NT2/D1 (cell line): ENCODE measurements at regions not wholly inside any gene's neighbourhood (a gene's known extent, or its start where the extent isn't known, plus 50 kb on each side); places are given as distances from the start of the nearest gene placed in this dataset.

ENCODE experiments used
- DNase-seq: peaks from one replicate; pipeline ENCODE4 v3.0.0-alpha.2; 2011; ENCODE audit warnings: low read depth, low spot score
- H3K27me3 ChIP-seq: 2 replicates; pipeline ENCODE4 v1.6.0; 2011; ENCODE audit warnings: mild to moderate bottlenecking; ENCODE audit not compliant: insufficient read length, insufficient read depth
- H3K36me3 ChIP-seq: 2 replicates; pipeline ENCODE4 v1.6.1; 2011; ENCODE audit warnings: mild to moderate bottlenecking, low read length, mixed read lengths; ENCODE audit not compliant: insufficient read depth, insufficient read length
- H3K4me1 ChIP-seq: 2 replicates; pipeline ENCODE4 v1.5.1; 2011; ENCODE audit not compliant: insufficient read depth, insufficient read length
- H3K4me3 ChIP-seq: 2 replicates; pipeline ENCODE4 v1.5.1; 2011; ENCODE audit warnings: low read depth; ENCODE audit not compliant: insufficient read length
- H3K9ac ChIP-seq: 2 replicates; pipeline ENCODE4 v1.6.0; 2011; ENCODE audit warnings: low read depth; ENCODE audit not compliant: insufficient read length
- H3K9me3 ChIP-seq: 2 replicates; pipeline ENCODE4 v1.5.1; 2011; ENCODE audit warnings: mild to moderate bottlenecking, low read length; ENCODE audit not compliant: insufficient read depth
- SUZ12 ChIP-seq: IDR thresholded peaks from 2 replicates; pipeline ENCODE4 v1.6.1; 2011; ENCODE audit not compliant: insufficient read length, insufficient read depth; ENCODE audit errors: extremely low read depth
- YY1 ChIP-seq: IDR thresholded peaks from 2 replicates; pipeline ENCODE4 v1.6.1; 2011; ENCODE audit not compliant: insufficient read length, insufficient read depth
- ZNF274 ChIP-seq: IDR thresholded peaks from 2 replicates; pipeline ENCODE4 v1.6.1; 2011; ENCODE audit warnings: mild to moderate bottlenecking, low read depth, low read length

- Histone ChIP-seq H3K9ac (no peak overlapping the region), H3K36me3 (no peaks in the 10 kb centered on the region), H3K4me3 (no peak overlapping the region), H3K4me1 (no peaks in the 10 kb centered on the region), H3K27me3 (no peaks in the 10 kb centered on the region), H3K9me3 (no peaks in the 10 kb centered on the region)
- DNase-seq: no peak
- no peak for TF ChIP-seq ZNF274
- TF ChIP-seq YY1: no peak
- no peak for TF ChIP-seq SUZ12
Measured at GRCh38 chr13:99873832-99874430, 97.6 kb downstream of the ZIC5 start.

GRCh38 chr13:99873141-99873540 lies 98.4 kb downstream of the ZIC5 start:
- no peak overlapping the region for H3K9ac ChIP-seq
- DNase-seq: no peak
- H3K4me3 ChIP-seq: no peak overlapping the region
- TF ChIP-seq YY1 (no peak), ZNF274 (no peak), SUZ12 (no peak)
- no peaks in the 10 kb centered on the region for H3K27me3 ChIP-seq
- H3K9me3 ChIP-seq: no peaks in the 10 kb centered on the region
- no peaks in the 10 kb centered on the region for H3K36me3 ChIP-seq
- no peaks in the 10 kb centered on the region for H3K4me1 ChIP-seq

GRCh38 chr13:99871249-99871898 lies 100.2 kb downstream of the ZIC5 start:
- Histone ChIP-seq H3K4me1 (no peaks in the 10 kb centered on the region), H3K9ac (no peak overlapping the region), H3K9me3 (no peaks in the 10 kb centered on the region), H3K27me3 (no peaks in the 10 kb centered on the region), H3K36me3 (no peaks in the 10 kb centered on the region), H3K4me3 (no peak overlapping the region)
- DNase-seq: no peak
- no peak for TF ChIP-seq YY1
- no peak for TF ChIP-seq ZNF274
- no peak for TF ChIP-seq SUZ12

GRCh38 chr13:99870541-99870940 lies 101.0 kb downstream of the ZIC5 start:
- Histone ChIP-seq H3K4me3 (no peak overlapping the region), H3K4me1 (no peaks in the 10 kb centered on the region), H3K27me3 (no peaks in the 10 kb centered on the region), H3K9me3 (no peaks in the 10 kb centered on the region), H3K9ac (no peak overlapping the region), H3K36me3 (no peaks in the 10 kb centered on the region)
- TF ChIP-seq SUZ12 (no peak), YY1 (no peak), ZNF274 (no peak)
- no peak for DNase-seq

GRCh38 chr13:99869830-99870229 lies 101.7 kb downstream of the ZIC5 start:
- Histone ChIP-seq H3K9ac (no peak overlapping the region), H3K27me3 (no peaks in the 10 kb centered on the region), H3K4me3 (no peak overlapping the region), H3K4me1 (no peaks in the 10 kb centered on the region), H3K9me3 (no peaks in the 10 kb centered on the region), H3K36me3 (no peaks in the 10 kb centered on the region)
- TF ChIP-seq YY1 (no peak), SUZ12 (no peak), ZNF274 (no peak)
- no peak for DNase-seq

- Histone ChIP-seq H3K9ac (no peak overlapping the region), H3K36me3 (no peaks in the 10 kb centered on the region), H3K4me3 (no peak overlapping the region), H3K4me1 (no peaks in the 10 kb centered on the region), H3K9me3 (no peaks in the 10 kb centered on the region), H3K27me3 (no peaks in the 10 kb centered on the region)
- TF ChIP-seq ZNF274 (no peak), SUZ12 (no peak), YY1 (no peak)
- DNase-seq: no peak
Measured at GRCh38 chr13:99868767-99869166, 102.8 kb downstream of the ZIC5 start.

GRCh38 chr13:99867535-99868257 lies 103.9 kb downstream of the ZIC5 start:
- TF ChIP-seq ZNF274 (no peak), SUZ12 (no peak), YY1 (no peak)
- H3K9me3 ChIP-seq: no peaks in the 10 kb centered on the region
- H3K9ac ChIP-seq: no peak overlapping the region
- DNase-seq: no peak
- H3K27me3 ChIP-seq: no peaks in the 10 kb centered on the region
- no peak overlapping the region for H3K4me3 ChIP-seq
- no peaks in the 10 kb centered on the region for H3K4me1 ChIP-seq
- H3K36me3 ChIP-seq: no peaks in the 10 kb centered on the region
